Activated B cell treated with CpG ODN at 0.5 μM for 24 hours (primary cell): ENCODE measurements at regions not wholly inside any gene's neighbourhood (a gene's known extent, or its start where the extent isn't known, plus 50 kb on each side); places are given as distances from the start of the nearest gene placed in this dataset.

ENCODE experiments used
- ATAC-seq: fragments of 200-7000 bp; cut with Tn5 transposase; one replicate; pipeline ENCODE4 v1.10.0; 2021; ENCODE audit warnings: low read depth, mild to moderate bottlenecking, moderate library complexity
- CTCF ChIA-PET: fragments of 350-600 bp; sonication (Branson Sonifier 250); formaldehyde crosslinking; loops from one replicate; lab custom pipeline; 2021; ENCODE audit warnings: antibody characterized with exemption; lab: Charles Lee
- POLR2A ChIA-PET: fragments of 350-600 bp; sonication (Branson Sonifier 250); formaldehyde crosslinking; loops from one replicate; lab custom pipeline; 2021; ENCODE audit warnings: antibody characterized with exemption; lab: Charles Lee
- DNase-seq: peaks from one replicate; pipeline ENCODE4 v3.0.0; 2022
- H3K27ac Mint-ChIP-seq: one replicate; pipeline ENCODE4 v1.8.0; 2020; ENCODE audit warnings: mixed read lengths
- H3K27me3 Mint-ChIP-seq: one replicate; pipeline ENCODE4 v1.8.0; 2021; ENCODE audit warnings: mixed read lengths
- H3K36me3 Mint-ChIP-seq: one replicate; pipeline ENCODE4 v1.8.0; 2021; ENCODE audit warnings: low read depth, mixed read lengths
- H3K4me1 Mint-ChIP-seq: one replicate; pipeline ENCODE4 v1.8.0; 2021; ENCODE audit warnings: mixed read lengths
- H3K4me3 Mint-ChIP-seq: one replicate; pipeline ENCODE4 v1.8.0; 2020; ENCODE audit warnings: mild to moderate bottlenecking, mixed read lengths
- H3K9me3 Mint-ChIP-seq: one replicate; pipeline ENCODE4 v1.8.0; 2020; ENCODE audit warnings: mixed read lengths
- CTCF ChIP-seq: fragments of 200-600 bp; IDR thresholded peaks from one replicate; pipeline ENCODE4 v1.8.0; 2022; ENCODE audit warnings: antibody characterized with exemption, mild to moderate bottlenecking
- intact Hi-C: fragments of 100-400 bp; cut with micrococcal nuclease; formaldehyde crosslinking; loops from one replicate; pipeline ENCODE4 v1.15.1; 2024

- H3K27ac Mint-ChIP-seq, result no peak overlapping the region
- POLR2A ChIA-PET, result no interaction called here
- no peaks in the 10 kb centered on the region for H3K36me3 Mint-ChIP-seq
- H3K27me3 Mint-ChIP-seq, result no peaks in the 10 kb centered on the region
- ATAC-seq (no peak), DNase-seq (no peak)
- no peaks in the 10 kb centered on the region for H3K4me1 Mint-ChIP-seq
- TF ChIP-seq CTCF, result no peak
- no peak overlapping the region for H3K4me3 Mint-ChIP-seq
- H3K9me3 Mint-ChIP-seq, result peaks cover 4% of the 10 kb centered on the region
- intact Hi-C loops, result no loop called here
- CTCF ChIA-PET, result no interaction called here
These were observed 980.4 kb upstream of the IGFBP7 start for GRCh38 chr4:58090539-58090938.

- TF ChIP-seq CTCF, result no peak
- H3K4me1 Mint-ChIP-seq, result no peaks in the 10 kb centered on the region
- POLR2A ChIA-PET, result no interaction called here
- CTCF ChIA-PET, result no interaction called here
- H3K27me3 Mint-ChIP-seq, result no peaks in the 10 kb centered on the region
- intact Hi-C loops, result no loop called here
- DNase-seq, result no peak
- H3K9me3 Mint-ChIP-seq, result peaks cover 2% of the 10 kb centered on the region
- no peak overlapping the region for H3K4me3 Mint-ChIP-seq
- ATAC-seq, result no peak
- no peaks in the 10 kb centered on the region for H3K36me3 Mint-ChIP-seq
- no peak overlapping the region for H3K27ac Mint-ChIP-seq
These were observed 971.2 kb upstream of the IGFBP7 start for GRCh38 chr4:58081356-58081755.

GRCh38 chr4:58075724-58076123 lies 965.5 kb upstream of the IGFBP7 start:
- POLR2A ChIA-PET, result no interaction called here
- intact Hi-C loops, result no loop called here
- Mint-ChIP-seq H3K9me3 (no peaks in the 10 kb centered on the region), H3K36me3 (no peaks in the 10 kb centered on the region), H3K27ac (no peak overlapping the region), H3K4me1 (no peaks in the 10 kb centered on the region), H3K4me3 (no peak overlapping the region), H3K27me3 (no peaks in the 10 kb centered on the region)
- ATAC-seq (no peak), DNase-seq (no peak)
- CTCF ChIA-PET, result no interaction called here
- TF ChIP-seq CTCF, result no peak

GRCh38 chr4:58074382-58074781 lies 964.2 kb upstream of the IGFBP7 start:
- ATAC-seq (no peak), DNase-seq (no peak)
- no peak overlapping the region for H3K27ac Mint-ChIP-seq
- no peak overlapping the region for H3K4me3 Mint-ChIP-seq
- ChIA-PET CTCF (no interaction called here), POLR2A (no interaction called here)
- no peaks in the 10 kb centered on the region for H3K4me1 Mint-ChIP-seq
- TF ChIP-seq CTCF, result no peak
- peaks cover 4% of the 10 kb centered on the region for H3K9me3 Mint-ChIP-seq
- no peaks in the 10 kb centered on the region for H3K36me3 Mint-ChIP-seq
- intact Hi-C loops, result no loop called here
- no peaks in the 10 kb centered on the region for H3K27me3 Mint-ChIP-seq

GRCh38 chr4:58070726-58071125 lies 960.5 kb upstream of the IGFBP7 start:
- ATAC-seq, result no peak
- POLR2A ChIA-PET, result no interaction called here
- Mint-ChIP-seq H3K36me3 (no peaks in the 10 kb centered on the region), H3K27ac (no peak overlapping the region), H3K27me3 (no peaks in the 10 kb centered on the region), H3K4me3 (no peak overlapping the region), H3K4me1 (no peaks in the 10 kb centered on the region), H3K9me3 (peaks cover 4% of the 10 kb centered on the region)
- CTCF ChIA-PET, result no interaction called here
- intact Hi-C loops, result no loop called here
- TF ChIP-seq CTCF, result no peak
- no peak for DNase-seq
